GM13977 (cell line): ENCODE measurements at regions not wholly inside any gene's neighbourhood (a gene's known extent, or its start where the extent isn't known, plus 50 kb on each side); places are given as distances from the start of the nearest gene placed in this dataset.

ENCODE experiments used
- DNase-seq: peaks from one replicate; pipeline ENCODE4 v3.0.0; 2012; ENCODE audit warnings: low spot score
- CTCF ChIP-seq: IDR thresholded peaks from 2 replicates; pipeline ENCODE4 v1.5.1; 2012; ENCODE audit warnings: mild to moderate bottlenecking, control low read depth; ENCODE audit not compliant: insufficient read depth; ENCODE audit errors: extremely low read depth, missing control alignments
- in situ Hi-C: fragments of 300-500 bp; cut with MboI; formaldehyde crosslinking; loops from one replicate; pipeline ENCODE4 v1.12.0; 2022; ENCODE audit warnings: low sequenced_read_pairs, low pct_unique_long_range_greater_than_20kb, mixed read lengths, inconsistent platforms; ENCODE audit not compliant: unreplicated experiment

- in situ Hi-C loops, result no loop called here
- TF ChIP-seq CTCF, result no peak
- no peak for DNase-seq
Measured at GRCh38 chr12:91937706-91938105, 207.9 kb downstream of the BTG1 start.

- no peak for TF ChIP-seq CTCF
- in situ Hi-C loops, result no loop called here
Measured at GRCh38 chr12:91937009-91937408, 208.6 kb downstream of the BTG1 start.

GRCh38 chr12:91935296-91935695 lies 210.3 kb downstream of the BTG1 start:
- TF ChIP-seq CTCF, result no peak
- in situ Hi-C loops, result no loop called here
- no peak for DNase-seq

More at GRCh38 chr12:91937009-91937408, 208.6 kb downstream of the BTG1 start:
- no peak for DNase-seq

- no peak for DNase-seq
- TF ChIP-seq CTCF, result no peak
- in situ Hi-C loops, result no loop called here
Measured at GRCh38 chr12:91931111-91931510, 214.5 kb downstream of the BTG1 start.

- in situ Hi-C loops, result no loop called here
- DNase-seq, result no peak
- no peak for TF ChIP-seq CTCF
Measured at GRCh38 chr12:91928501-91928900, 217.1 kb downstream of the BTG1 start.

- DNase-seq, result no peak
- TF ChIP-seq CTCF, result no peak
- in situ Hi-C loops, result no loop called here
Measured at GRCh38 chr12:91926848-91927247, 218.8 kb downstream of the BTG1 start.

- no peak for DNase-seq
- no peak for TF ChIP-seq CTCF
- in situ Hi-C loops, result no loop called here
Measured at GRCh38 chr12:91924827-91925226, 220.8 kb downstream of the BTG1 start.
